IPS DF 4.7 (cell line): ENCODE measurements at regions not wholly inside any gene's neighbourhood (a gene's known extent, or its start where the extent isn't known, plus 50 kb on each side); places are given as distances from the start of the nearest gene placed in this dataset.
"Not testable (repeated sequence)": the region's sequence is repeated elsewhere in the genome, so short reads cannot be mapped to it uniquely, and the experiment has no call there.

ENCODE experiments used
- DNase-seq: peaks from one replicate; pipeline ENCODE4 v3.0.0-alpha.2; 2013; ENCODE audit warnings: low spot score; ENCODE audit errors: extremely low read depth

- no peak for DNase-seq
Observed at GRCh38 chr6:154629127-154629526, 104.1 kb upstream of the SCAF8 start.

DNA sequence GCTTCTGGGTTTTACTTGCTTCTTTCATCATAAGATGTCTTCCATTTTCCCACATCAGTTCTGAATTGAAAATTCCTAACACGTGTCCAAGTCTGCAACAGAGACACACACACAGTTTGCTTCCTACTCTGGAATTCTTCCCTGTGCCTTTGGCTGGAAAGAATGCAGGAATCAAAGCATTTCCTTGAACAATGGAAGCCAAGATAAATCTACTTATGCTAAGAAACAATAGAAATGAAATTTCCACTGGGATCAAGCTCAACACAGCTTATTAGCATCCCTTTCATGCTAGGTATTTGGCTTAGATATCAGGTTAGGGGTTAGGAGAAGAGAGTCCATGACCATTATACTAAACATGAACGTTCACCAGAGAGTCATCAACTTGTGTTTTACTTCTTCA lies 101.1 kb upstream of the SCAF8 start:
- DNase-seq, result no peak

DNA sequence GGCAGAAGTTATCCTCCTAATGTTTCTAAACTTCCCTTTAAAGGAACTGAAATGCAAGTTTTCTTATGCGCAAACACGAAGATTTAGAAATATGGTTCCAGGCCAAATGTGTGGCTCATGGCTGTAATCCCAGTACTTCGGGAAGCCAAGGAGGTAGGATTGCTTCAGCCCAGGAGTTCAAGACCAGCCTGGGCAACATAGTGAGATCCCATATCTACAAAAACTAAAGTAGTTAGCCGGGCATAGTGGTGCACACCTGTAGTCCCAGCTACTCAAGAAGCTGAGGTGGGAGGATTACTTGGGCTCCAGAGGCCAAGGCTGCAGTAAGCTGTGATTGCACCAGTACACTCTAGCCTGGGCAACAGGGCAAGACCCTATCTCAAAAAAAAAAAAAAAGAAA lies 95.8 kb upstream of the SCAF8 start:
- DNase-seq, result no peak

GRCh38 chr6:154638369-154638768 lies 94.8 kb upstream of the SCAF8 start:
- no peak for DNase-seq

DNA sequence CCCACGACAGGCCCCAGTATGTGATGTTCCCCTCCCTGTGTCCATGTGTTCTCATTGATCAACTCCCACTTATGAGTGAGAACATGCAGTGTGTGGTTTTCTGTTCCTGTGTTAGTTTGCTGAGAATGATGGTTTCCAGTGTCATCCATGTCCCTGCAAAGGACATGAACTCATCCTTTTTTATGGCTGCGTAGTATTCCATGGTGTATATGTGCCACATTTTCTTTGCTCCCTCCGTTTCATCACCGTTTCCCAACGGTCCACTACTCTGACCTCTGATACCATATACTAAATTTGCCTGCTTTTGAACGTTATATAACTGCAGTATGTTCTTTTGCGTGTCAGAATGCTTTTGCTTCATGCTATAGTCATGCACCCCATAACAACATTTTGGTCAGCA lies 94.0 kb upstream of the SCAF8 start:
- DNase-seq, result not testable (repeated sequence)

DNA sequence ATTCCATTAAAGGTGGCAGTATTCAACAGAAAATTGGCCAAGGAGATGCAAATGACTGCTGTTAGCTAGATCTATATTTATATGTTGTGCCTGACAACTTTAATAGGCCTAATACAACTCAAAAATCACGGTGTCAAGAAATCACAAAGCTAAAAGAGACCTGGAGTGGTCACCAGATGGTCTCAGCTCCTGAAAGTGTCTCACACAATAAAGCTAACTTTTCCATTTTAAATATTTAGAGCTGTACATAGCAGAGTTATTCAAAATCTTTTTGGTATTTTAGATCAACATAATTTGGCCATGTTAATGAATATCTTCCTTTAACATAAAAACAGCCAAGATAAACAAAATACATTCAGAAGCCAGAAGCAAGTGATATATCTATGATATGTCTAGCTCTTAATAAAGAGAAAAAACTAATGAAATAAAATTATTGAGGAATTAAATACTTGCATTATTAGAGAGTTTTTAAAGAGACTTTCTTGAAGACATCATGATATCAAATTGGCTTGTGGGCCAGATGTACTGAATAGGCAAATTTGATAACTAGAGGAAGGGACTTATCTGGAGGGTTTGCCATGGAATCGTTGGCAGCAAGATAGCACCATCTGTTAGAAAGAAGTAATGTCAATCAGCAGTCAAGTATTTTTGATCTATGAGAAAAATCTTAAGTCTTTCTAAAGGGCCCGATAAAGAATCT lies 84.9 kb upstream of the SCAF8 start:
- DNase-seq, result no peak

- DNase-seq, result no peak
Observed at GRCh38 chr6:154648888-154649205, 84.4 kb upstream of the SCAF8 start.

- DNase-seq, result no peak
Observed at GRCh38 chr6:154649721-154650120, 83.5 kb upstream of the SCAF8 start.

GRCh38 chr6:154650351-154650750 lies 82.9 kb upstream of the SCAF8 start:
- DNase-seq, result no peak

DNA sequence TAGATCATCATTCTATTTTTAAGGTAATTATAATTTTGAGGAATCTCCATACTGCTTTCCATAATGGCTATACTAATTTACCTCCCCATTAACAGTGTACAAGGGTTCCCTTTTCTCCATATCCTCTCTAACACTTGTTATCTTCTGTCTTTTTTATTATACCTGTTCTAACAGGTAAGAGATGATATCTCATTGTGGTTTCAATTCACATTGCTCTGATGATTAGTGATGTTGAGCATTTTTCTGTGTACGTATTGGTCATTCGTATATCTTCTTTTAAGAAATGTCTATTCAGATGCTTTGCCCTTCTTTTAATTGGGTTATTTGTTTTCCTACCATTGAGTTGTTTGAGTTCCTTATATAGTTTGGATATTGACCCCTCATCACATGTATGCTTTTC lies 81.6 kb upstream of the SCAF8 start:
- DNase-seq, result no peak

DNA sequence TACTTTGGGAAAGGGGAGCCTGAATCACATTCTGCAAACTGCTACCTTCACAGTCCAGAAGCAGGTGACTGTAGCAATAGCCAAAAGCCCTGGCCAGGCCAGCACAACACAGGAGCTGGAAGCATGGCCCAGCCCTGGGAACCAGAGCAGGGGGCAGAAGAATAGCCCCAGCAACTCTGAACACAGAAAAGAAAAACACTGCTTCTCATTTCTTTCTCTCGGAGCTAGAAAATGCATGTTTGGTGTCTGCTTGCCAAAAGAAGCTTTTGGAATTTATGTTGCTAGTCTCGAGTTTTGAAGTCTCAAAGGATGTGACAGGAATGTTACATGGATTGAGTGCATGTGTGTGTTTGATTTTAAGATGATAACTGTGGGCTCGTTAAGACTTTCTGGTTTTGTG lies 79.8 kb upstream of the SCAF8 start:
- DNase-seq, result no peak

DNA sequence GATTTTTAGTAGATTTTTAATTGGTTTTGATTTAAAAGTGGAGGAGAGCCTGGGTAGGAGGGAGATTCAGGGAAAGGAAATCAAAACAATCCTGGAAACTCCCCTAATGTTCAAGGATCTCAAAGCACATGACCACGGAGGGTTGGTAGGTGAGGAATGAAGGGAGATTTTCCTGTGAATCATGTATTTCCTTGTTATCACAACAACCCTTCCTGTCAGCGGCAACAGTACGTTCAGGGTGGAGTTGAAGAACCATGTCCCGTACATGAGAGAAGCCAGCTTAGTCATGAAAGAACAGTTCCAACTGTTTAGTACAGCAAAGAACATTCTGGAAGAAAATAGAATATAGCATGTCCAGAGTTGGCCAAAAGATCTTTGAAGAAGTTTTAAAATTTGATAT lies 79.4 kb upstream of the SCAF8 start:
- DNase-seq, result no peak

GRCh38 chr6:154656660-154657059 lies 76.6 kb upstream of the SCAF8 start:
- DNase-seq, result no peak

DNA sequence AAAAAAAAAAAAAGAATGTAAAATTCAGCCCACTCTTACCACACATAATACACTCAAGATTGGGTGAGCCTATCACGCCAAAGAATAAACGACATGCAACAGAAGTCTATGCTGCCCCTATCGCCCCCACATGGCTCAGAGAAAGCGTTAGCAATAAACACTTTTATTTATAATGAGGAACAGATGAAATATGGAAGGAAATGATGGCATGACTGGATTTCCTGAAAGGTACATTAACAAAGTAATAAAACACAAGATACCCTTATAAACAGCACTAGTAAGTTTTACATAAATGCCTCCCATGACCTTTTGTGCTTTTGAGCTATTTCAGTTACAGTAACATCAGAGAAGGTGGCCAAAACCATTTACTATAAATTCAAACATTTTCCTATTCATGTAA lies 71.4 kb upstream of the SCAF8 start:
- DNase-seq, result no peak

GRCh38 chr6:154664287-154664686 lies 68.9 kb upstream of the SCAF8 start:
- no peak for DNase-seq

GRCh38 chr6:154668156-154668555 lies 65.1 kb upstream of the SCAF8 start:
- DNase-seq, result no peak

DNA sequence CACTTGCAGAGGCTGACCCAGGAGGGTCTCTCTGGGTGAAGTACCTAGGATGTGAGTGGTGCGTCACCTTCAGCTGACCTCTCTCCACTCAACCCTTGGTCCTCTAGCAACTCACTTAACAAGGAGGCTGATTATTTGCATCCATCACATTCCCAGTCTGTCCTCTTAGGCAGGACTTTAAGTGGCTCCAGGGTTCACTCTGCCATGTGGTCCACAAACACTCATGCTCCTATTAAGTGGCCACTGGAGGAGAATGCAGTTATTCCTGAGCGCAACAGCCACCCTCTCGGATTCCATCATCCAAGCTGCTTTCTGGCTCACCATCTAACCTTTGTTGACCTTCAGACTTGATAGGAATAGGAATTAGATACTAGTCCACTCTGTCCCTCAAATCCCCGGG lies 61.1 kb upstream of the SCAF8 start:
- DNase-seq, result no peak

DNA sequence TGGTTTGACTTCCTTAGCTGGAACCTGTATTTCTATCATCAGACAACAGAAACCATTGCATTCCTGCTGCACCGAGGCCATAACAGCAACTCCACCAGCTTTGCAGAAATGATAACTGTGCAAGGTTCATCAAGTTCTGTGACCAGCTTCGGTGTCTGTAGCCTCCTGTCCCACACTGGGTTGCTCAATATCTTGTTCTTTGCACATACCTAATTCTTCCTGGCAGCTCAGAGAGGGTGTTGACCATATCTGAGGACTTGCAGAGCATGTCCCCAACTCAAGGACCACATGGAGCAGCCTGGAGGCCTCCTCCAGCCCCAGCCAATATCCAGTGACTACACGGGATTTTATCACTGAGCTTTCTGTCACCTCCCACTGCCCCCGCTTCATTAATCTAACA lies 59.3 kb upstream of the SCAF8 start:
- DNase-seq, result no peak

DNA sequence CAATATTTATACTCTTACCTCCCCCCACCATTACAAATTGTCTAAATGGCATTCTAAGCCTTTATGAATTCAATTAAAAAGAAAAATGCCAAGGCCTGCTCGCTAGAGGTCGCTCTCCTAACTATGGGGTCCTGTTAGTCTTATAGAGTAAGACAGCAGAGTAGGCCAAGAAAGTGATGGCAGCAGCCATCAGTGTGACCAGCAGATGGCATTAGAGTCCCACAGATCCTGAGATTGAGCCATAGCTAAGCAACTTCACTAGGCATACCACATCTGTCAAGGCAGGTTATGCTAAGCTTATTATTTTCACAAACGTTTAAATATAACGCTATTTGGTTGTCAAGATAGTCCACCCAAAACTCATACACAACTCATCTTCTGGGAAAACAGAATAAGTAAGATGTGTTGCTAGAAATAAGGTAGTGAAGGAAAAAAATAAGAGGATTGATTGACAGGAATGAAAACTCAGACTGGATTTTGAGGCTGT lies 57.6 kb upstream of the SCAF8 start:
- DNase-seq, result peak; percentile 98

DNA sequence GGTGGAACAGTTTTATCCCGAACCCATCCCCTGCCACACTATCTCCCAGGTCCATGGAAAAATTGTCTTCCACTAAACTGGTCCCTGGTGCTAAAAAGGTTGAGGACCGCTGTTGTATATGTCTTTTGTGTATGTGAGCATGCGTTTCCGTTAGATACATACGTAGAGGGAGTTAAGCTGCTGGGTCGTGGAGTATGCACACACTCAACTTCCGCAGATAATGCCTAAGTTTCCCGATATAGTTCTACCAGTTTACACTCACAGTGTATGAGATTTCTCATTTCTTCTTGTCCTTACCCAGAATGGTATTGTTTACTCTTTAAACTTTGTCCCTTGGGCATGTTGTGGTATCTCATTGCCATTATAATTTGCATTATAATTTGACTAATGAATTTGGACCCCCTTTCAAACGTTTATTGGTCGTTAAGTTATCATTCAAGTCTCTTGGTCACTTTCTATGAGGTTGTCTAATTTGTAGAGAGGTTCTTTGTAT lies 50.5 kb upstream of the SCAF8 start:
- no peak for DNase-seq
